ENCODE measurements at regions not wholly inside any gene's neighbourhood (a gene's known extent, or its start where the extent isn't known, plus 50 kb on each side); places are given as distances from the start of the nearest gene placed in this dataset.
"Not testable (repeated sequence)": the region's sequence is repeated elsewhere in the genome, so short reads cannot be mapped to it uniquely, and the experiment has no call there.

DNA sequence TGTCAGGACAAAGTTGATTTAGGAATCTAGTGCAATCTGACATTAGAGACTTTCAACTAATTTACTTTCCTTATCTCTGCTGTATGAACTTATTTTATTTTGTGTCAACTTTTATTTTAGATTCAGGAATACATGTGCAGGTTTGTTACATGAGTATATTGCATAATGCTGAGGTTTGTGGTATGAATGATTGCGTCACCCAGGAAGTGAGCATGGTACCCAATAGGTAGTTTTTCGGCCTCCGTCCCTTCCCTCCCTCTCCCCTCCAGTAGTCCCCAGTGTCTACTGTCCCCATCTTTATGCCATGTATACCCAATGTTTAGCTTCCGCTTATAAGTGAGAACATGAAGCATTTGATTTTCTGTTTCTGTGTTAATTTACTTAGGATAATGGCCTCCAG lies 68.7 kb upstream of the TEX13D start:
- no peak for TF ChIP-seq TCF7L2 (IDR thresholded peaks at IDR 0.05; ENCODE audit: low read depth, low read length)
- TF ChIP-seq, protein P1, sequence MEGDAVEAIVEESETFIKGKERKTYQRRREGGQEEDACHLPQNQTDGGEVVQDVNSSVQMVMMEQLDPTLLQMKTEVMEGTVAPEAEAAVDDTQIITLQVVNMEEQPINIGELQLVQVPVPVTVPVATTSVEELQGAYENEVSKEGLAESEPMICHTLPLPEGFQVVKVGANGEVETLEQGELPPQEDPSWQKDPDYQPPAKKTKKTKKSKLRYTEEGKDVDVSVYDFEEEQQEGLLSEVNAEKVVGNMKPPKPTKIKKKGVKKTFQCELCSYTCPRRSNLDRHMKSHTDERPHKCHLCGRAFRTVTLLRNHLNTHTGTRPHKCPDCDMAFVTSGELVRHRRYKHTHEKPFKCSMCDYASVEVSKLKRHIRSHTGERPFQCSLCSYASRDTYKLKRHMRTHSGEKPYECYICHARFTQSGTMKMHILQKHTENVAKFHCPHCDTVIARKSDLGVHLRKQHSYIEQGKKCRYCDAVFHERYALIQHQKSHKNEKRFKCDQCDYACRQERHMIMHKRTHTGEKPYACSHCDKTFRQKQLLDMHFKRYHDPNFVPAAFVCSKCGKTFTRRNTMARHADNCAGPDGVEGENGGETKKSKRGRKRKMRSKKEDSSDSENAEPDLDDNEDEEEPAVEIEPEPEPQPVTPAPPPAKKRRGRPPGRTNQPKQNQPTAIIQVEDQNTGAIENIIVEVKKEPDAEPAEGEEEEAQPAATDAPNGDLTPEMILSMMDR (IDR thresholded peaks at IDR 0.05), result no peak
- no peak for TF ChIP-seq SIN3A (IDR thresholded peaks at IDR 0.05; ENCODE audit: borderline replicate concordance, insufficient read depth, low read depth, low read length)
- TF ChIP-seq POLR2AphosphoS5 (IDR thresholded peaks at IDR 0.05; ENCODE audit: low read depth, low read length), result no peak
- TF ChIP-seq, protein P2, sequence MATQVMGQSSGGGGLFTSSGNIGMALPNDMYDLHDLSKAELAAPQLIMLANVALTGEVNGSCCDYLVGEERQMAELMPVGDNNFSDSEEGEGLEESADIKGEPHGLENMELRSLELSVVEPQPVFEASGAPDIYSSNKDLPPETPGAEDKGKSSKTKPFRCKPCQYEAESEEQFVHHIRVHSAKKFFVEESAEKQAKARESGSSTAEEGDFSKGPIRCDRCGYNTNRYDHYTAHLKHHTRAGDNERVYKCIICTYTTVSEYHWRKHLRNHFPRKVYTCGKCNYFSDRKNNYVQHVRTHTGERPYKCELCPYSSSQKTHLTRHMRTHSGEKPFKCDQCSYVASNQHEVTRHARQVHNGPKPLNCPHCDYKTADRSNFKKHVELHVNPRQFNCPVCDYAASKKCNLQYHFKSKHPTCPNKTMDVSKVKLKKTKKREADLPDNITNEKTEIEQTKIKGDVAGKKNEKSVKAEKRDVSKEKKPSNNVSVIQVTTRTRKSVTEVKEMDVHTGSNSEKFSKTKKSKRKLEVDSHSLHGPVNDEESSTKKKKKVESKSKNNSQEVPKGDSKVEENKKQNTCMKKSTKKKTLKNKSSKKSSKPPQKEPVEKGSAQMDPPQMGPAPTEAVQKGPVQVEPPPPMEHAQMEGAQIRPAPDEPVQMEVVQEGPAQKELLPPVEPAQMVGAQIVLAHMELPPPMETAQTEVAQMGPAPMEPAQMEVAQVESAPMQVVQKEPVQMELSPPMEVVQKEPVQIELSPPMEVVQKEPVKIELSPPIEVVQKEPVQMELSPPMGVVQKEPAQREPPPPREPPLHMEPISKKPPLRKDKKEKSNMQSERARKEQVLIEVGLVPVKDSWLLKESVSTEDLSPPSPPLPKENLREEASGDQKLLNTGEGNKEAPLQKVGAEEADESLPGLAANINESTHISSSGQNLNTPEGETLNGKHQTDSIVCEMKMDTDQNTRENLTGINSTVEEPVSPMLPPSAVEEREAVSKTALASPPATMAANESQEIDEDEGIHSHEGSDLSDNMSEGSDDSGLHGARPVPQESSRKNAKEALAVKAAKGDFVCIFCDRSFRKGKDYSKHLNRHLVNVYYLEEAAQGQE (IDR thresholded peaks at IDR 0.05; ENCODE audit: insufficient read depth in 1 of 2, low read depth in 2 of 2, low read length in 1 of 2), result no peak
- Histone ChIP-seq H3K4me3 (ENCODE audit: low read depth in 2 of 2, low read length in 2 of 2) (no peak overlapping the region), H3K9me3 (ENCODE audit: control insufficient read depth, insufficient read depth, low read depth, low read length) (no peaks in the 10 kb centered on the region), H3K27me3 (ENCODE audit: control insufficient read depth, insufficient read depth, low read length) (no peaks in the 10 kb centered on the region), H3K36me3 (ENCODE audit: control insufficient read depth, insufficient read depth, low read length) (no peaks in the 10 kb centered on the region), H3K4me1 (ENCODE audit: control insufficient read depth, insufficient read depth, low read length) (no peaks in the 10 kb centered on the region), H3K27ac (ENCODE audit: low read length) (no peak overlapping the region)
- in situ Hi-C loops (cut with HindIII; ENCODE audit: low pct_unique_long_range_greater_than_20kb, low sequenced_read_pairs), result no loop called here
- no TSS peak for BruUV-seq (replicated peaks)
- no peak for ATAC-seq
- CTCF ChIA-PET, result no interaction called here
- intact Hi-C loops (cut with micrococcal nuclease; ENCODE audit: unreplicated experiment), result no loop called here
- POLR2A ChIA-PET, result no interaction called here
- DNase-seq (ENCODE audit: low read depth, low spot score), result no peak

DNA sequence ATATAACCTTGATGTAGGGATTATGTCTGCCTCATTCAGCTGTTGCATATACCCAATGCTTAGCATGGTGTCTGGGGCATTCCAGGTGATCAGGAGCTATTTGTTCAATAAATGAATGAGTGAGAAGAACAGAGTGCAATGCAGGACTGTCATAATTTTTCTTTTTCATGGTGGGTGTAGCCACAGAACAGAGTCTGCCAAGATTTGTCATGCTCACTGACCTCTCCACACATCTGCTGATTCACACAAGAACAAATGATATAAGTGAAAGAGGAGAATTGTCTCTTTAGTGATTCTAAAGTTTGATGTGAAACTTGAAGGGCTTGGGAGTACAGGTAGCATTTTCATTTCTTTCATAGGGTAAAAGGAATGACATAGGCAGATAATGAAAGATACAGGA lies 64.4 kb upstream of the TEX13D start:
- POLR2A ChIA-PET, result no interaction called here
- no peak for DNase-seq (ENCODE audit: low read depth, low spot score)

DNA sequence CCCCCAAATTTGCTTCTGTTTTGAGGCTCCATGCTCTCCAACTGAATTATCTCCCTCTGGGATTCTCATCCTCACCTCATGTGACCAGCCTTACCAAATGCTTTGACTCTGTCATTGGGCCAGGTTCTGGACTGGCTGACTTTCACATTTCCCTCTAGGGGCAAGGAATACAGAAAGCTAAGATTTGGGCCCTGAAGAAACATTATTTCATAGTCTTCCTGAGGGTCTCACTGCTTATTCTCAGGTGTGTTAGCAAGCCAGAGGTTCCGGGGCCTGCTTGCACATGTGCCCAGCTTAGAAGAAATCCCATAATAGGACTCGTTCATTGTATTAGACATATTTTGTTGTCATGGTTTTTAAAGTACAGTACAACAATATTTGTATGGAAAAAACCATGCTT lies 62.6 kb upstream of the TEX13D start:
- no peak for DNase-seq (ENCODE audit: low read depth, low spot score)
- BruUV-seq (replicated peaks), result no TSS peak
- ChIA-PET CTCF (no interaction called here), POLR2A (no interaction called here)
- Histone ChIP-seq H3K27me3 (ENCODE audit: control insufficient read depth, insufficient read depth, low read length) (no peaks in the 10 kb centered on the region), H3K36me3 (ENCODE audit: control insufficient read depth, insufficient read depth, low read length) (no peaks in the 10 kb centered on the region), H3K27ac (ENCODE audit: low read length) (no peak overlapping the region), H3K4me3 (ENCODE audit: low read depth in 2 of 2, low read length in 2 of 2) (no peak overlapping the region), H3K9me3 (ENCODE audit: control insufficient read depth, insufficient read depth, low read depth, low read length) (no peaks in the 10 kb centered on the region), H3K4me1 (ENCODE audit: control insufficient read depth, insufficient read depth, low read length) (no peaks in the 10 kb centered on the region)
- ATAC-seq, result no peak
- in situ Hi-C loops (cut with HindIII; ENCODE audit: low pct_unique_long_range_greater_than_20kb, low sequenced_read_pairs), result no loop called here
- intact Hi-C loops (cut with micrococcal nuclease; ENCODE audit: unreplicated experiment), result no loop called here
- TF ChIP-seq TCF7L2 (IDR thresholded peaks at IDR 0.05; ENCODE audit: low read depth, low read length) (no peak), SIN3A (IDR thresholded peaks at IDR 0.05; ENCODE audit: borderline replicate concordance, insufficient read depth, low read depth, low read length) (no peak), POLR2AphosphoS5 (IDR thresholded peaks at IDR 0.05; ENCODE audit: low read depth, low read length) (no peak)
- TF ChIP-seq, protein P1 (IDR thresholded peaks at IDR 0.05), result no peak
- TF ChIP-seq, protein P2 (IDR thresholded peaks at IDR 0.05; ENCODE audit: insufficient read depth in 1 of 2, low read depth in 2 of 2, low read length in 1 of 2), result no peak

More for the DNA sequence above, 64.4 kb upstream of the TEX13D start:
- intact Hi-C loops (cut with micrococcal nuclease; ENCODE audit: unreplicated experiment), result no loop called here
- BruUV-seq (replicated peaks), result no TSS peak
- H3K4me3 ChIP-seq (ENCODE audit: low read depth in 2 of 2, low read length in 2 of 2), result no peak overlapping the region
- no peaks in the 10 kb centered on the region for H3K9me3 ChIP-seq (ENCODE audit: control insufficient read depth, insufficient read depth, low read depth, low read length)
- no peak for ATAC-seq
- no peaks in the 10 kb centered on the region for H3K27me3 ChIP-seq (ENCODE audit: control insufficient read depth, insufficient read depth, low read length)
- H3K4me1 ChIP-seq (ENCODE audit: control insufficient read depth, insufficient read depth, low read length), result no peaks in the 10 kb centered on the region
- no peaks in the 10 kb centered on the region for H3K36me3 ChIP-seq (ENCODE audit: control insufficient read depth, insufficient read depth, low read length)
- H3K27ac ChIP-seq (ENCODE audit: low read length), result no peak overlapping the region
- in situ Hi-C loops (cut with HindIII; ENCODE audit: low pct_unique_long_range_greater_than_20kb, low sequenced_read_pairs), result no loop called here
- TF ChIP-seq POLR2AphosphoS5 (IDR thresholded peaks at IDR 0.05; ENCODE audit: low read depth, low read length), result no peak
- CTCF ChIA-PET, result no interaction called here

DNA sequence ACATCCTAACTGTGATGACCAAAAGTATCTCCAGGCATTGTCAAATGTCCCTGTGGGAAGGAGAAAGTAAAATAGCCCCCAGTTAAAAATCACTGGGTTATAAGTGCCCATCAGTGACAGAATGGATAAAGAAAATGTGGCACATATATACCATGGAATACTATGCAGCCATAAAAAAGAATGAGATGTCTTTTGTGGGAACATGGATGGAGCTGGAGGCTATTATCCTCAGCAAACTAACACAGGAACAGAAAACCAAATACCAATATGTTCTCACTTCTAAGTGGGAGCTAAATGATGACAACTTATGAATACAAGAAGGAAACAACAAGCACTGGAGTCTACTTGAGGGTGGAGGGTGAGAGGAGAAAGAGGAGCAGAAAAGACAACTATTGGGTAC lies 60.9 kb upstream of the TEX13D start:
- H3K27ac ChIP-seq (ENCODE audit: low read length); H3K4me1 ChIP-seq (ENCODE audit: control insufficient read depth, insufficient read depth, low read length); ATAC-seq; H3K36me3 ChIP-seq (ENCODE audit: control insufficient read depth, insufficient read depth, low read length); H3K9me3 ChIP-seq (ENCODE audit: control insufficient read depth, insufficient read depth, low read depth, low read length); BruUV-seq (replicated peaks); in situ Hi-C loops (cut with HindIII; ENCODE audit: low pct_unique_long_range_greater_than_20kb, low sequenced_read_pairs); CTCF ChIA-PET; H3K27me3 ChIP-seq (ENCODE audit: control insufficient read depth, insufficient read depth, low read length); intact Hi-C loops (cut with micrococcal nuclease; ENCODE audit: unreplicated experiment); POLR2A ChIA-PET; H3K4me3 ChIP-seq (ENCODE audit: low read depth in 2 of 2, low read length in 2 of 2); DNase-seq (ENCODE audit: low read depth, low spot score): not testable (repeated sequence)
